GM18499 (cell line): ENCODE measurements at regions not wholly inside any gene's neighbourhood (a gene's known extent, or its start where the extent isn't known, plus 50 kb on each side); places are given as distances from the start of the nearest gene placed in this dataset.
"Not testable (repeated sequence)": the region's sequence is repeated elsewhere in the genome, so short reads cannot be mapped to it uniquely, and the experiment has no call there.

Source experiments
- ATAC-seq: cut with Tn5 transposase; IDR thresholded peaks from one replicate; pipeline ENCODE4 v1.9.1; 2021; ENCODE audit warnings: moderate number of reproducible peaks; ENCODE audit not compliant: insufficient read depth, unreplicated experiment

GRCh38 chr1:177443003-177443402 lies 272.2 kb downstream of the BRINP2 start:
- ATAC-seq = no peak

DNA sequence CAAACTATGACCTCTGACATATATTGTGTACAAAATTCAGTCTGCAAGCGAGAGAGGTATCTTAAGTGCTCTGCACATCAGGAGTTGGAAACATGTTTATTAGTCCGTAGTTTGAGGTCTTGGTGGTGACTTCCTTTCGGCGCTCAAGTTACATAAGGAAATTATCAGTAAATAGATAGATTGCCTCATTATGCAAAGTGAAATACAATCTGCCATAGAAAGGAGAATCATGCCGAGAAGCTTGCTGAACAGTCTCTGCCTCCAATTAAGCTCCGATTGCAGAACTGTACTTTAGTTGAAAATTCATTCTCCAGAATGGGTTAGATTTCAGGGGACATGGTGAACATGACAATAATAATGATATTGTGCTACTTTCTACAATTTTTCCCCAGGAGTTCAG lies 271.8 kb downstream of the BRINP2 start:
- ATAC-seq = no peak

- ATAC-seq = no peak
These were observed 270.5 kb downstream of the BRINP2 start for GRCh38 chr1:177441281-177441680.

GRCh38 chr1:177440821-177441220 lies 270.1 kb downstream of the BRINP2 start:
- ATAC-seq = no peak

- ATAC-seq = no peak
These were observed 268.5 kb downstream of the BRINP2 start for GRCh38 chr1:177439301-177439700.

GRCh38 chr1:177435364-177435763 lies 264.6 kb downstream of the BRINP2 start:
- no peak for ATAC-seq

GRCh38 chr1:177432897-177433296 lies 262.1 kb downstream of the BRINP2 start:
- no peak for ATAC-seq

GRCh38 chr1:177431123-177431522 lies 260.4 kb downstream of the BRINP2 start:
- ATAC-seq = no peak

DNA sequence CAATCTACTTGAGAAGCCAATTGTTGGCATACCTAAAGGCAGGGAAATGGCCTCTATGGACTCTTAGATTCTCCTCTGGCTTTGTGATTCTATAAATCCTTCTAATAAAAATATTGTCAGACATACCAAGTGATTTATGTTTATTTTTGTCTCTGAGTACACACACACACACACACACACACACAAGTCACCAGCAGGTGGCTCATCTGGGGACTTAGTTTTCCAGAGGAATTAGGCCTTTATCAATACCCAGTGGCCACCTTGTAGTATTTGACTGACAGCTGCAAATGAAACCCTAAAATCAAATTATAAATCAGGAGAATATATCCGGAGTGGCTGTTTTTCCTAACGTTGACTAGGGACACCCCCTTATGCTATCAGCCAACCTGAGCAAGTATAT lies 258.5 kb downstream of the BRINP2 start:
- no peak for ATAC-seq

- ATAC-seq = no peak
These were observed 257.1 kb downstream of the BRINP2 start for GRCh38 chr1:177427811-177428210.

DNA sequence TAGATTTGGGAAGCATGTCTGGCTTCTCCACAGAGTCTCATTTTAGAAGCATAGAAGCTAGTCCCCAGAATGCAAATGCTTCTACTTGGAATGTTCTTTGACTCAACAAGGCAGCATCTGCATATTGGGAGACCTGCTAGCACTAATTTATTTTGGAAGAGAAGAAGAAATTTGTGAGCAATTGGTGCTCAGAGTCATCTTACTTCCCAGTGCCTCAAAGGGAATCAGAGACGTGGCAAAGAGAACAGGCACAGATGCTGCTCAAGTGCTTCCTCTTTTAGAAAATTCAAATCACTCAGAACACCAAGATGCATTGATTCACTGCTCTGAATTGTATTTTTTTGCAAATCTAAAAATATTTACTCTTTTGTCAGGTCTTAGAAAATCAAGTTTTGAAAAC lies 255.7 kb downstream of the BRINP2 start:
- ATAC-seq = no peak

DNA sequence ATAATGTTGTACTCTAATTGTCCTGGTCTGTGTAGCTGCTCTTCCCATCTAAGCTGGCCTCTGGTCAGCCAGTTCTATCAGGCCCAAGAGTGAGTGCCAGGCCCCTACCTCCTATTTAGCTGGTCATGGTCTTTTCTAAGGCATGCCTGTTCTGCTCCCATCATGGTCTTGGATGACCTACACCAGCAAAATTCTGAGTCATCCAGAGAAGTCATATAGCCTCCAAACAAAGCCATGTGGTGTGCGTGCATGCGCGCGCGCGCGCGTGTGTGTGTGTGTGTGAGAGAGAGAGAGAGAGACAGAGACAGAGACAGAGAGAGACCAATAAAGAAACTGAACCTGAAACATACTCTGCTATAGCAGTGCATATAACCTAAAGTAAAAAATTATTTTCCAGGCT lies 254.4 kb downstream of the BRINP2 start:
- no peak for ATAC-seq

GRCh38 chr1:177424744-177425143 lies 254.0 kb downstream of the BRINP2 start:
- ATAC-seq = no peak

- no peak for ATAC-seq
These were observed 252.3 kb downstream of the BRINP2 start for GRCh38 chr1:177423090-177423489.

DNA sequence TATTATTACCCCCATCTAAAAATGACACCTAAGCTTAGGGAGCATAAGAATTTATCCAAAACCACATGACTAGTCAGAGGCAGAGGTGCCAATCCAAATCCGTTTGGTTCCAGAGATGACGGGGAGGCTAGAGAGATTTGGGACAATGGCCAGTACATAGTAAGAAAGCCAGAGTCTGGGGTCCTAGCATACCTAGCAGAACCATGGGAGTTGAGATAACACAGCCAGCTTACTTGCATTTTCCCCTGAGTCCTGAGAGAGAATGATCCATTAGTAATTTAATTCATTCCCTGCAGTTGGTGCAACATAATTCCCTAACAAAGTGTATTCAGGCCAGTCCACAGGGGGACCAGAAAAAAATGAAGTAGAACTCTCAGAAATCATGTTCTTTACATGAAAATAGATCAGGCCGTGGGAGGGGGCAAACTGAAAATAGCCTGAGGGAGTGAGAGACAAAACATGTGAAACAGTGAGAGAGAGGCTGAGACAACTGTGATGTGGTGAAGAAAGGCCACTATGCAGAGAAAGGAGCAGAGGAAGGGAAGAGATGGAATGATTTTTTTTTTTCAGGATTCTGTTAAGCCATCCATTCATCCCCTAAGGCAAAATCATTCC lies 243.3 kb downstream of the BRINP2 start:
- no peak for ATAC-seq

GRCh38 chr1:177411381-177411780 lies 240.6 kb downstream of the BRINP2 start:
- no peak for ATAC-seq

GRCh38 chr1:177410179-177410766 lies 239.5 kb downstream of the BRINP2 start:
- no peak for ATAC-seq

DNA sequence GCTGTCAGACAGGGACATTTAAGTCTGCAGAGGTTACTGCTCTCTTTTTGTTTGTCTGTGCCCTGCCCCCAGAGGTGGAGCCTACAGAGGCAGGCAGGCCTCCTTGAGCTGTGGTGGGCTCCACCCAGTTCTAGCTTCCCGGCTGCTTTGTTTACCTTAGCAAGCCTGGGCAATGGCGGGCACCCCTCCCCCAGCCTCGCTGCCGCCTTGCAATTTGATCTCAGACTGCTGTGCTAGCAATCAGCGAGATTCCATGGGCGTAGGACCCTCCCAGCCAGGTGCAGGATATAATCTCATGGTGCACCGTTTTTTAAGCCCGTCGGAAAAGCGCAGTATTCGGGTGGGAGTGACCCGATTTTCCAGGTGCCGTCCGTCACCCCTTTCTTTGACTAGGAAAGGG lies 235.6 kb downstream of the BRINP2 start:
- not testable (repeated sequence) for ATAC-seq

DNA sequence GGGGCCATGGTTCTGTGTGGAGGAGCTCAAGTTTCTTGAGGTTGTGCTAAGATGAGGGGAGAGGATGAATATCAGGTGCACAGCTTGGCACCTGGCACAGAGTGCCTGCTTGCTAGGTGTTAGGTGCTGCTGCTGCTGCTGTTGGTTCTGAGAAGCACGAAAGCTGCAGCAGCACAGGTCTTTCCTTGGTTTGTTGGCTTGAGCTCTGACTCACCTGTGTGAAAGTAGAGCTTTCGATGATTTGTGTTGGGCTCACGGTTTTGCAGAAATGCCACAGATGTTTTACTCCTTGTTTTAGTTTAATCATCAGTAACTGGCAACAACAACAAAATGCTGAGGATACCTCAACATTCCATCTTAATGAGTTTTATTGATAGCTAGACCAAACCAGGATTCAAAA lies 221.6 kb downstream of the BRINP2 start:
- ATAC-seq = no peak

GRCh38 chr1:177385760-177386698 lies 215.3 kb downstream of the BRINP2 start:
- no peak for ATAC-seq

GRCh38 chr1:177384461-177384860 lies 213.7 kb downstream of the BRINP2 start:
- ATAC-seq = no peak
